HAP-1 (cell line): ENCODE measurements at regions not wholly inside any gene's neighbourhood (a gene's known extent, or its start where the extent isn't known, plus 50 kb on each side); places are given as distances from the start of the nearest gene placed in this dataset.

Experiments used
- DNase-seq, 2 experiments: peaks; one replicate each; pipeline ENCODE4 v3.0.0-alpha.2; 2016 to 2020; ENCODE audit warnings: low spot score in 2 of 2
- H3K27me3 ChIP-seq: fragments of 250-450 bp; sonication (Bioruptor Pico); 2 replicates; pipeline ENCODE4 v1.5.1; 2020; ENCODE audit warnings: low read depth, mild to moderate bottlenecking, moderate library complexity
- H3K36me3 ChIP-seq: fragments of 250-450 bp; sonication (Bioruptor Pico); replicated peaks from 2 replicates; pipeline ENCODE4 v1.5.1; 2020; ENCODE audit warnings: mild to moderate bottlenecking
- H3K4me1 ChIP-seq: fragments of 250-450 bp; sonication (Bioruptor Pico); 2 replicates; pipeline ENCODE4 v1.5.1; 2020; ENCODE audit warnings: mild to moderate bottlenecking
- H3K4me3 ChIP-seq: fragments of 250-450 bp; sonication (Bioruptor Pico); 2 replicates; pipeline ENCODE4 v1.5.1; 2020; ENCODE audit warnings: mild to moderate bottlenecking, moderate library complexity
- H3K9me3 ChIP-seq: fragments of 250-450 bp; sonication (Bioruptor Pico); 2 replicates; pipeline ENCODE4 v1.5.1; 2020; ENCODE audit warnings: mild to moderate bottlenecking, moderate library complexity
- in situ Hi-C: fragments of 300-500 bp; cut with MboI; formaldehyde crosslinking; loops from 3 replicates; pipeline ENCODE4 v1.14.3; 2020; ENCODE audit warnings: low sequenced_read_pairs, inconsistent platforms, mixed read lengths

- Histone ChIP-seq H3K9me3 (no peaks in the 10 kb centered on the region), H3K36me3 (no peaks in the 10 kb centered on the region), H3K27me3 (no peaks in the 10 kb centered on the region), H3K4me3 (no peak overlapping the region), H3K4me1 (no peaks in the 10 kb centered on the region)
- no peak for DNase-seq
- in situ Hi-C loops = no loop called here
These were observed 424.1 kb upstream of the CHST9 start for GRCh38 chr18:27609221-27609620.

- H3K4me3 ChIP-seq = no peak overlapping the region
- peak in 1 of 2 experiments; percentile 21 for DNase-seq
- H3K27me3 ChIP-seq = no peaks in the 10 kb centered on the region
- H3K36me3 ChIP-seq = no peaks in the 10 kb centered on the region
- H3K4me1 ChIP-seq = no peaks in the 10 kb centered on the region
- in situ Hi-C loops = no loop called here
- no peaks in the 10 kb centered on the region for H3K9me3 ChIP-seq
These were observed 423.6 kb upstream of the CHST9 start for GRCh38 chr18:27608742-27609141.

GRCh38 chr18:27608174-27608573 lies 423.1 kb upstream of the CHST9 start:
- Histone ChIP-seq H3K4me3 (no peak overlapping the region), H3K4me1 (no peaks in the 10 kb centered on the region), H3K27me3 (no peaks in the 10 kb centered on the region), H3K36me3 (no peaks in the 10 kb centered on the region), H3K9me3 (no peaks in the 10 kb centered on the region)
- DNase-seq = no peak
- in situ Hi-C loops = no loop called here

- H3K36me3 ChIP-seq = no peaks in the 10 kb centered on the region
- no peak for DNase-seq
- no peak overlapping the region for H3K4me3 ChIP-seq
- in situ Hi-C loops = no loop called here
- no peaks in the 10 kb centered on the region for H3K4me1 ChIP-seq
- no peaks in the 10 kb centered on the region for H3K27me3 ChIP-seq
- no peaks in the 10 kb centered on the region for H3K9me3 ChIP-seq
These were observed 421.6 kb upstream of the CHST9 start for GRCh38 chr18:27606741-27607140.

- H3K4me3 ChIP-seq = no peak overlapping the region
- H3K27me3 ChIP-seq = no peaks in the 10 kb centered on the region
- in situ Hi-C loops = no loop called here
- H3K4me1 ChIP-seq = no peaks in the 10 kb centered on the region
- no peaks in the 10 kb centered on the region for H3K36me3 ChIP-seq
- no peaks in the 10 kb centered on the region for H3K9me3 ChIP-seq
- peak; percentile 74 to 79 for DNase-seq
These were observed 420.2 kb upstream of the CHST9 start for GRCh38 chr18:27605107-27605834.

GRCh38 chr18:27604583-27604982 lies 419.5 kb upstream of the CHST9 start:
- no peaks in the 10 kb centered on the region for H3K36me3 ChIP-seq
- in situ Hi-C loops = no loop called here
- H3K4me3 ChIP-seq = no peak overlapping the region
- no peaks in the 10 kb centered on the region for H3K27me3 ChIP-seq
- H3K4me1 ChIP-seq = no peaks in the 10 kb centered on the region
- DNase-seq = no peak
- no peaks in the 10 kb centered on the region for H3K9me3 ChIP-seq

- Histone ChIP-seq H3K36me3 (no peaks in the 10 kb centered on the region), H3K27me3 (no peaks in the 10 kb centered on the region; the same call in none of the 2 replicates), H3K4me3 (no peak overlapping the region), H3K4me1 (no peaks in the 10 kb centered on the region), H3K9me3 (no peaks in the 10 kb centered on the region)
- no peak for DNase-seq
- in situ Hi-C loops = no loop called here
These were observed 417.0 kb upstream of the CHST9 start for GRCh38 chr18:27602092-27602491.

- in situ Hi-C loops = no loop called here
- no peak for DNase-seq
- no peaks in the 10 kb centered on the region for H3K9me3 ChIP-seq
- no peak overlapping the region for H3K4me3 ChIP-seq
- H3K36me3 ChIP-seq = no peaks in the 10 kb centered on the region
- H3K4me1 ChIP-seq = no peaks in the 10 kb centered on the region
- no peaks in the 10 kb centered on the region; the same call in none of the 2 replicates for H3K27me3 ChIP-seq
These were observed 415.1 kb upstream of the CHST9 start for GRCh38 chr18:27600245-27600644.

GRCh38 chr18:27599202-27599829 lies 414.2 kb upstream of the CHST9 start:
- H3K4me3 ChIP-seq = no peak overlapping the region
- in situ Hi-C loops = no loop called here
- no peaks in the 10 kb centered on the region for H3K4me1 ChIP-seq
- no peaks in the 10 kb centered on the region; the same call in none of the 2 replicates for H3K27me3 ChIP-seq
- H3K36me3 ChIP-seq = no peaks in the 10 kb centered on the region
- DNase-seq = peak; percentile 18 to 72
- H3K9me3 ChIP-seq = no peaks in the 10 kb centered on the region

- no peak overlapping the region for H3K4me3 ChIP-seq
- H3K9me3 ChIP-seq = no peaks in the 10 kb centered on the region
- H3K36me3 ChIP-seq = no peaks in the 10 kb centered on the region
- no peaks in the 10 kb centered on the region; the same call in none of the 2 replicates for H3K27me3 ChIP-seq
- DNase-seq = no peak
- H3K4me1 ChIP-seq = no peaks in the 10 kb centered on the region
- in situ Hi-C loops = no loop called here
These were observed 410.2 kb upstream of the CHST9 start for GRCh38 chr18:27595113-27595838.

GRCh38 chr18:27585602-27586173 lies 400.6 kb upstream of the CHST9 start:
- DNase-seq = no peak
- H3K4me1 ChIP-seq = no peaks in the 10 kb centered on the region
- peaks cover 3% of the 10 kb centered on the region; the same call in 1 of the 2 replicates for H3K9me3 ChIP-seq
- in situ Hi-C loops = no loop called here
- H3K4me3 ChIP-seq = no peak overlapping the region
- H3K36me3 ChIP-seq = no peaks in the 10 kb centered on the region
- no peaks in the 10 kb centered on the region for H3K27me3 ChIP-seq

- no peaks in the 10 kb centered on the region for H3K4me1 ChIP-seq
- no peak overlapping the region for H3K4me3 ChIP-seq
- in situ Hi-C loops = no loop called here
- H3K36me3 ChIP-seq = no peaks in the 10 kb centered on the region
- peaks cover 3% of the 10 kb centered on the region; the same call in 1 of the 2 replicates for H3K9me3 ChIP-seq
- H3K27me3 ChIP-seq = peaks cover 4% of the 10 kb centered on the region; the same call in 1 of the 2 replicates
- DNase-seq = no peak
These were observed 398.4 kb upstream of the CHST9 start for GRCh38 chr18:27583466-27583865.

GRCh38 chr18:27582760-27583412 lies 397.8 kb upstream of the CHST9 start:
- in situ Hi-C loops = no loop called here
- peaks cover 4% of the 10 kb centered on the region; the same call in 1 of the 2 replicates for H3K27me3 ChIP-seq
- no peaks in the 10 kb centered on the region for H3K4me1 ChIP-seq
- no peak overlapping the region for H3K4me3 ChIP-seq
- no peak for DNase-seq
- H3K9me3 ChIP-seq = peaks cover 3% of the 10 kb centered on the region; the same call in 1 of the 2 replicates
- no peaks in the 10 kb centered on the region for H3K36me3 ChIP-seq
